ENCODE measurements at regions not wholly inside any gene's neighbourhood (a gene's known extent, or its start where the extent isn't known, plus 50 kb on each side); places are given as distances from the start of the nearest gene placed in this dataset.

DNA sequence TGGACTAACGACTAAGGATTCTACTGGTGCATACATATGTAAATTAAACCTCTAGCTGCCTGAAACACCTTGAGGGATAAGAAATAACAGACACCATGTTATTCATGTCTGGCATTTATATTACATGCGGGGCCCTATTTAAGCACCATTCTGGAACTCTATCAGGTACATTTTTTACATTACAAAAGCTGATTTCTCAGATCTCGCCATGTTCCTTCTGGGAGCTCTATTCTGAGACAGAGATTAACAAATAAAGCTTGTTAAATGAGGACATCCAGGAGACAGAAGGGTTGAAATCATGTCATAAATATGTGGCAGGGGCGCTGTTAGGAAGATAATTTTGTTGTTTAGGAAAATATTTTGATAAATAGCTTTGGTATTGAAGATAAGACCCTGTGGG, 93.4 kb upstream of the SLIT3 start:
- BruUV-seq (replicated peaks) = no TSS peak
- CTCF ChIA-PET = interaction anchor here (0.6 kb wide), 1 partner anchor 9 kb away, joined by 4 read pairs; no protein-coding TSS in a partner anchor
- H3K9me3 Mint-ChIP-seq (ENCODE audit: low read depth, unreplicated experiment) = peaks cover 12% of the 10 kb centered on the region
- no peak overlapping the region for H3K27ac Mint-ChIP-seq (ENCODE audit: unreplicated experiment)
- intact Hi-C loops (cut with micrococcal nuclease; ENCODE audit: unreplicated experiment) = no loop called here
- DNase-seq = no peak
- H3K27me3 Mint-ChIP-seq (ENCODE audit: unreplicated experiment) = no peaks in the 10 kb centered on the region
- no peaks in the 10 kb centered on the region for H3K4me1 Mint-ChIP-seq (ENCODE audit: low read depth, unreplicated experiment)
- no peaks in the 10 kb centered on the region for H3K36me3 Mint-ChIP-seq (ENCODE audit: insufficient read depth, unreplicated experiment)
- TF ChIP-seq, protein P1, sequence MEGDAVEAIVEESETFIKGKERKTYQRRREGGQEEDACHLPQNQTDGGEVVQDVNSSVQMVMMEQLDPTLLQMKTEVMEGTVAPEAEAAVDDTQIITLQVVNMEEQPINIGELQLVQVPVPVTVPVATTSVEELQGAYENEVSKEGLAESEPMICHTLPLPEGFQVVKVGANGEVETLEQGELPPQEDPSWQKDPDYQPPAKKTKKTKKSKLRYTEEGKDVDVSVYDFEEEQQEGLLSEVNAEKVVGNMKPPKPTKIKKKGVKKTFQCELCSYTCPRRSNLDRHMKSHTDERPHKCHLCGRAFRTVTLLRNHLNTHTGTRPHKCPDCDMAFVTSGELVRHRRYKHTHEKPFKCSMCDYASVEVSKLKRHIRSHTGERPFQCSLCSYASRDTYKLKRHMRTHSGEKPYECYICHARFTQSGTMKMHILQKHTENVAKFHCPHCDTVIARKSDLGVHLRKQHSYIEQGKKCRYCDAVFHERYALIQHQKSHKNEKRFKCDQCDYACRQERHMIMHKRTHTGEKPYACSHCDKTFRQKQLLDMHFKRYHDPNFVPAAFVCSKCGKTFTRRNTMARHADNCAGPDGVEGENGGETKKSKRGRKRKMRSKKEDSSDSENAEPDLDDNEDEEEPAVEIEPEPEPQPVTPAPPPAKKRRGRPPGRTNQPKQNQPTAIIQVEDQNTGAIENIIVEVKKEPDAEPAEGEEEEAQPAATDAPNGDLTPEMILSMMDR (IDR thresholded peaks at IDR 0.05; ENCODE audit: unreplicated experiment) = no peak
- no peak overlapping the region for H3K4me3 Mint-ChIP-seq (ENCODE audit: low read depth, unreplicated experiment)

- H3K27me3 Mint-ChIP-seq (ENCODE audit: unreplicated experiment) = no peaks in the 10 kb centered on the region
- no peak overlapping the region for H3K4me3 Mint-ChIP-seq (ENCODE audit: low read depth, unreplicated experiment)
- no peak overlapping the region for H3K27ac Mint-ChIP-seq (ENCODE audit: unreplicated experiment)
- CTCF ChIA-PET = interaction anchor here (0.6 kb wide), 1 partner anchor 191 kb away, joined by 3 read pairs; no protein-coding TSS in a partner anchor
- no peaks in the 10 kb centered on the region for H3K36me3 Mint-ChIP-seq (ENCODE audit: insufficient read depth, unreplicated experiment)
- H3K4me1 Mint-ChIP-seq (ENCODE audit: low read depth, unreplicated experiment) = no peaks in the 10 kb centered on the region
- H3K9me3 Mint-ChIP-seq (ENCODE audit: low read depth, unreplicated experiment) = peaks cover 12% of the 10 kb centered on the region
- BruUV-seq (replicated peaks) = no TSS peak
- intact Hi-C loops (cut with micrococcal nuclease; ENCODE audit: unreplicated experiment) = no loop called here
- TF ChIP-seq, protein P1 (IDR thresholded peaks at IDR 0.05; ENCODE audit: unreplicated experiment) = no peak
- DNase-seq = no peak
These were observed 93.0 kb upstream of the SLIT3 start for GRCh38 chr5:169393907-169394306.

DNA sequence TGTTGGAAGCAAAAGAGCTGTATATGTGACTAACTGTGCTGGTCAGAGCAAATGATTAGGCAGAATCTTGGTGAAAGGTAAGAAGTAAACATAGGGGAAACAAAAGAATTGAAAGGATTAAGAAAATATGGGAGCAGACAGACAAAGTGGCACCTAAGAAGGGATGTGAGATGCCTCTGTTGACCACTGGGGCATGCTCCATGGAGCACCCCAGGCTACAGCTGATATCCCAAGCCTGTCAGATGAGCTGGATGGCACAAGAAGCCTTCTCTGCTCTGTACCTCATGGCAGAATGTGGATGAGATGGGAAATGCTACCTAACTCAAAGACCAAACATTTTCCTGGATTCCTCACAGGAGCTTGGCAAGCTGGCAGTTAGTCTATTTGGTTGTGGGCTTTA, 89.3 kb upstream of the SLIT3 start:
- H3K4me3 Mint-ChIP-seq (ENCODE audit: low read depth, unreplicated experiment) = no peak overlapping the region
- H3K27me3 Mint-ChIP-seq (ENCODE audit: unreplicated experiment) = no peaks in the 10 kb centered on the region
- CTCF ChIA-PET = no interaction called here
- intact Hi-C loops (cut with micrococcal nuclease; ENCODE audit: unreplicated experiment) = no loop called here
- H3K36me3 Mint-ChIP-seq (ENCODE audit: insufficient read depth, unreplicated experiment) = no peaks in the 10 kb centered on the region
- TF ChIP-seq, protein P1 (IDR thresholded peaks at IDR 0.05; ENCODE audit: unreplicated experiment) = no peak
- H3K4me1 Mint-ChIP-seq (ENCODE audit: low read depth, unreplicated experiment) = no peaks in the 10 kb centered on the region
- no TSS peak for BruUV-seq (replicated peaks)
- DNase-seq = no peak
- no peak overlapping the region for H3K27ac Mint-ChIP-seq (ENCODE audit: unreplicated experiment)
- peaks cover 9% of the 10 kb centered on the region for H3K9me3 Mint-ChIP-seq (ENCODE audit: low read depth, unreplicated experiment)

GRCh38 chr5:169389318-169389717, 88.4 kb upstream of the SLIT3 start:
- intact Hi-C loops (cut with micrococcal nuclease; ENCODE audit: unreplicated experiment) = no loop called here
- no peak overlapping the region for H3K4me3 Mint-ChIP-seq (ENCODE audit: low read depth, unreplicated experiment)
- no peak overlapping the region for H3K27ac Mint-ChIP-seq (ENCODE audit: unreplicated experiment)
- no peaks in the 10 kb centered on the region for H3K36me3 Mint-ChIP-seq (ENCODE audit: insufficient read depth, unreplicated experiment)
- CTCF ChIA-PET = no interaction called here
- DNase-seq = no peak
- no peaks in the 10 kb centered on the region for H3K27me3 Mint-ChIP-seq (ENCODE audit: unreplicated experiment)
- H3K4me1 Mint-ChIP-seq (ENCODE audit: low read depth, unreplicated experiment) = no peaks in the 10 kb centered on the region
- TF ChIP-seq, protein P1 (IDR thresholded peaks at IDR 0.05; ENCODE audit: unreplicated experiment) = no peak
- BruUV-seq (replicated peaks) = no TSS peak
- peaks cover 6% of the 10 kb centered on the region for H3K9me3 Mint-ChIP-seq (ENCODE audit: low read depth, unreplicated experiment)

Data from Calu3 (cell line).